HepG2 (cell line): ENCODE measurements at regions not wholly inside any gene's neighbourhood (a gene's known extent, or its start where the extent isn't known, plus 50 kb on each side); places are given as distances from the start of the nearest gene placed in this dataset.

Experiments used
- ATF7 ChIP-seq, 2 experiments: fragments of 450-650 bp in 1 of 2; sonication (generic) in 1 of 2; formaldehyde crosslinking in 1 of 2; IDR thresholded peaks; 2 replicates each; pipeline versions ENCODE4 v1.4.0 to v1.6.1; 2016 to 2020; ENCODE audit warnings: antibody characterized with exemption in 1 of 2, mild to moderate bottlenecking in 1 of 2, missing genetic modification reagents in 1 of 2
- HMG20A ChIP-seq: IDR thresholded peaks from 2 replicates; pipeline ENCODE4 v1.6.1; 2016; ENCODE audit warnings: borderline replicate concordance
- KMT2A ChIP-seq: sonication (generic); formaldehyde crosslinking; IDR thresholded peaks from 2 replicates; pipeline ENCODE4 v1.4.0; 2020; ENCODE audit warnings: missing genetic modification reagents
- POLR2A ChIP-seq, 2 experiments: IDR thresholded peaks; 2 replicates each; pipeline ENCODE4 v1.6.1; 2011; ENCODE audit warnings: low read depth in 2 of 2, low read length in 2 of 2, mild to moderate bottlenecking in 1 of 2, moderate library complexity in 1 of 2; ENCODE audit not compliant: insufficient read depth in 1 of 2
- SRSF4 ChIP-seq: fragments of 200-400 bp; formaldehyde crosslinking; IDR thresholded peaks from one replicate; pipeline ENCODE4 v1.6.1; 2018; ENCODE audit warnings: mild to moderate bottlenecking, low read depth, low read length, moderate library complexity; ENCODE audit not compliant: poor library complexity, severe bottlenecking
- SUZ12 ChIP-seq: fragments of 150-350 bp; IDR thresholded peaks from 2 replicates; pipeline ENCODE4 v1.6.1; 2014; ENCODE audit warnings: low read depth, low read length
- TF ChIP-seq, protein P1 (sequence below): IDR thresholded peaks from 2 replicates; pipeline ENCODE4 v1.6.1; 2012; ENCODE audit warnings: low read depth, low read length, improper control_type of control experiment
- TF ChIP-seq, protein P2 (sequence below): sonication (generic); formaldehyde crosslinking; IDR thresholded peaks from 2 replicates; pipeline ENCODE4 v1.4.0; 2020; ENCODE audit warnings: missing genetic modification reagents, mild to moderate bottlenecking, borderline replicate concordance

DNA sequence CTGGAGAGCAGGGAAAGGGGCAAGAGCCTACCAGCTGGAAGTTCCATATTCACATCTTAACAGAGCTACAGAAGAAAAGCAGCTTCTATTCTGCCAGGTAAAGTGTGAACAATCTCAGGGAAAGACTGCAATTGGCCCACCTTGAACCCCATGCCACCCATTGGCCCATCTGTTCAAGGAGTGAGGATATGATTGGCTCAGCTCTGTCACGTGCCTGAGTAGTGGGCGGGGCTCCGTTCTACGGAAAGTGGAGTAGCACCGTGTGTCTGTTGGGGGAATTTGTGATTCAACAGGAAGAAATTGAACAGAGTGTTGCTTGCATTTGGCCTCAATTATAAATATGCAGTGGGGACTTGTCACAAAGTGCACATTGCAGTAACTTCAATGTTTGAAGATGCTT is 81.8 kb downstream of the MINAR1 start:
- TF ChIP-seq KMT2A (CRISPR knock-in tag) (no peak), POLR2A (IDR thresholded peaks at IDR 0.05; ENCODE audit: insufficient read depth in 1 of 2, low read depth in 2 of 2, low read length in 2 of 2) (no peak), SRSF4 (no peak), ATF7 (IDR thresholded peaks at IDR 0.05) (no peak), ATF7 (CRISPR knock-in tag; IDR thresholded peaks at IDR 0.05) (no peak), HMG20A (CRISPR knock-in tag) (no peak), SUZ12 (no peak)
- TF ChIP-seq, protein P1, sequence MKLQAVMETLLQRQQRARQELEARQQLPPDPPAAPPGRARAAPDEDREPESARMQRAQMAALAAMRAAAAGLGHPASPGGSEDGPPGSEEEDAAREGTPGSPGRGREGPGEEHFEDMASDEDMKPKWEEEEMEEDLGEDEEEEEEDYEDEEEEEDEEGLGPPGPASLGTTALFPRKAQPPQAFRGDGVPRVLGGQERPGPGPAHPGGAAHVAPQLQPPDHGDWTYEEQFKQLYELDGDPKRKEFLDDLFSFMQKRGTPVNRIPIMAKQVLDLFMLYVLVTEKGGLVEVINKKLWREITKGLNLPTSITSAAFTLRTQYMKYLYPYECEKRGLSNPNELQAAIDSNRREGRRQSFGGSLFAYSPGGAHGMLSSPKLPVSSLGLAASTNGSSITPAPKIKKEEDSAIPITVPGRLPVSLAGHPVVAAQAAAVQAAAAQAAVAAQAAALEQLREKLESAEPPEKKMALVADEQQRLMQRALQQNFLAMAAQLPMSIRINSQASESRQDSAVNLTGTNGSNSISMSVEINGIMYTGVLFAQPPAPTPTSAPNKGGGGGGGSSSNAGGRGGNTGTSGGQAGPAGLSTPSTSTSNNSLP: no peak
- TF ChIP-seq, protein P2, sequence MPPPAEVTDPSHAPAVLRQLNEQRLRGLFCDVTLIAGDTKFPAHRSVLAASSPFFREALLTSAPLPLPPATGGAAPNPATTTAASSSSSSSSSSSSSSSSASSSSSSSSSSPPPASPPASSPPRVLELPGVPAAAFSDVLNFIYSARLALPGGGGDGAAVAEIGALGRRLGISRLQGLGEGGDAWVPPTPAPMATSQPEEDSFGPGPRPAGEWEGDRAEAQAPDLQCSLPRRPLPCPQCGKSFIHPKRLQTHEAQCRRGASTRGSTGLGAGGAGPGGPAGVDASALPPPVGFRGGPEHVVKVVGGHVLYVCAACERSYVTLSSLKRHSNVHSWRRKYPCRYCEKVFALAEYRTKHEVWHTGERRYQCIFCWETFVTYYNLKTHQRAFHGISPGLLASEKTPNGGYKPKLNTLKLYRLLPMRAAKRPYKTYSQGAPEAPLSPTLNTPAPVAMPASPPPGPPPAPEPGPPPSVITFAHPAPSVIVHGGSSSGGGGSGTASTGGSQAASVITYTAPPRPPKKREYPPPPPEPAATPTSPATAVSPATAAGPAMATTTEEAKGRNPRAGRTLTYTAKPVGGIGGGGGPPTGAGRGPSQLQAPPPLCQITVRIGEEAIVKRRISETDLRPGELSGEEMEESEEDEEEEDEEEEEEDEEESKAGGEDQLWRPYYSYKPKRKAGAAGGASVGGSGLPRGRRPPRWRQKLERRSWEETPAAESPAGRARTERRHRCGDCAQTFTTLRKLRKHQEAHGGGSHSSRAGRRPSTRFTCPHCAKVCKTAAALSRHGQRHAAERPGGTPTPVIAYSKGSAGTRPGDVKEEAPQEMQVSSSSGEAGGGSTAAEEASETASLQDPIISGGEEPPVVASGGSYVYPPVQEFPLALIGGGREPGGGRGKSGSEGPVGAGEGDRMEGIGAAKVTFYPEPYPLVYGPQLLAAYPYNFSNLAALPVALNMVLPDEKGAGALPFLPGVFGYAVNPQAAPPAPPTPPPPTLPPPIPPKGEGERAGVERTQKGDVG (CRISPR knock-in tag): no peak
